ENCODE measurements at regions not wholly inside any gene's neighbourhood (a gene's known extent, or its start where the extent isn't known, plus 50 kb on each side); places are given as distances from the start of the nearest gene placed in this dataset.

DNA sequence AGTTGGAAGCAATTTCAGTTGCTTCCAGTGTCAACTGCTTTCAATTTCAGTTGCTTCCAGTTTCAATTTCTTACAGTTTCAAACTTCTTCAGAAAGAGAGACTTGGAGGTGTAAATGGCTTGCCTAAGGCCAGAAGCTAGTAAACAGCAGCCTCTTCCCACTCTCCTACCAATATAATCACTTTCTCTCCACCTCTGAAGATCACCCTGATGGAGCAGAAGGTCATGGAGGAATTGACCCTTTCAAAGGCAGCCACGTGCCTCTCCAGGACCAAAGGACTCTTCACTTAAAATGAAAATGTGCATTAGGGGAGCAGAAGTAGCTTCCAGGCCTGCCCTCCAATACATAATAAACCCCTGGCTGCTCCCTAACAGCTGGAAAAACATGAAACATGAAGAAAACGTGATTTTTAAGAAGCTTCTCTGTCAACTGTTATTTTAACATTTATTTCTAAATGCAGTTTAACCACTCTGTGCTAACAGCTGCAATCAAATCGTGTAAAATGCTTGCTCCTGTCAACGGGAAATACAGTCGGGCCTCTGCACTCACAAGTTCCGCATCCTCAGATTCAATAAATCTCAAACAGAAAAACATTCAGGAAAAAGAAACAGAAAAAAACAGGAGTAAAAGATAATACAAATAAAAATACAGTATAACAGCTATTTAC lies 1020.6 kb downstream of the XPNPEP1 start:
- TF ChIP-seq, protein P1, sequence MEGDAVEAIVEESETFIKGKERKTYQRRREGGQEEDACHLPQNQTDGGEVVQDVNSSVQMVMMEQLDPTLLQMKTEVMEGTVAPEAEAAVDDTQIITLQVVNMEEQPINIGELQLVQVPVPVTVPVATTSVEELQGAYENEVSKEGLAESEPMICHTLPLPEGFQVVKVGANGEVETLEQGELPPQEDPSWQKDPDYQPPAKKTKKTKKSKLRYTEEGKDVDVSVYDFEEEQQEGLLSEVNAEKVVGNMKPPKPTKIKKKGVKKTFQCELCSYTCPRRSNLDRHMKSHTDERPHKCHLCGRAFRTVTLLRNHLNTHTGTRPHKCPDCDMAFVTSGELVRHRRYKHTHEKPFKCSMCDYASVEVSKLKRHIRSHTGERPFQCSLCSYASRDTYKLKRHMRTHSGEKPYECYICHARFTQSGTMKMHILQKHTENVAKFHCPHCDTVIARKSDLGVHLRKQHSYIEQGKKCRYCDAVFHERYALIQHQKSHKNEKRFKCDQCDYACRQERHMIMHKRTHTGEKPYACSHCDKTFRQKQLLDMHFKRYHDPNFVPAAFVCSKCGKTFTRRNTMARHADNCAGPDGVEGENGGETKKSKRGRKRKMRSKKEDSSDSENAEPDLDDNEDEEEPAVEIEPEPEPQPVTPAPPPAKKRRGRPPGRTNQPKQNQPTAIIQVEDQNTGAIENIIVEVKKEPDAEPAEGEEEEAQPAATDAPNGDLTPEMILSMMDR (IDR thresholded peaks at IDR 0.05): no peak
- no peak for TF ChIP-seq EZH2 (IDR thresholded peaks at IDR 0.05; ENCODE audit: borderline replicate concordance, insufficient read depth, low read depth, low read length, poor library complexity, severe bottlenecking)

Data from B cell (primary cell).